HG03439 (cell line): ENCODE measurements at regions not wholly inside any gene's neighbourhood (a gene's known extent, or its start where the extent isn't known, plus 50 kb on each side); places are given as distances from the start of the nearest gene placed in this dataset.

Experiments
- ATAC-seq: cut with Tn5 transposase; IDR thresholded peaks from one replicate; pipeline ENCODE4 v1.9.1; 2021; ENCODE audit warnings: mild to moderate bottlenecking, moderate library complexity; ENCODE audit not compliant: unreplicated experiment

GRCh38 chr6:164854526-164854925 is 454.9 kb downstream of the C6orf118 start:
- no peak for ATAC-seq

DNA sequence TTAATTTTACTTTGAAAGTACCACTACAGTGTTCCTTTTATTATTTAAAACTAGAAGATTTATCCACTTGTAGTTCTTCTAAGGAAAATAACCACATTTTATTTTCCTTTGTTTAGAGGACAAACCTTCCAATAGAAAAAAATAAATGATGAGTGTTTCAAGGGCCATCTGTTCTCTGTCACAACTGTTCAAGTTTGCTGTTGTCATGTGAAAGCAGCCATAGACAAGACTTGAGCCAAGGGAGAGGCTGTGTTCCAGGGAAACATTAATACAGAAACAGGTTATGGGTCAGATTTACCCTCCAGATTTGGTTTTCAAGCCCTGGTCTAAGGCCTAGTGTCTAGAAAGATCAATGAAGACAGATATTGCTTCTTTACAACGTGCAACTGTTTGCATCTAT is 463.6 kb downstream of the C6orf118 start:
- ATAC-seq: no peak

DNA sequence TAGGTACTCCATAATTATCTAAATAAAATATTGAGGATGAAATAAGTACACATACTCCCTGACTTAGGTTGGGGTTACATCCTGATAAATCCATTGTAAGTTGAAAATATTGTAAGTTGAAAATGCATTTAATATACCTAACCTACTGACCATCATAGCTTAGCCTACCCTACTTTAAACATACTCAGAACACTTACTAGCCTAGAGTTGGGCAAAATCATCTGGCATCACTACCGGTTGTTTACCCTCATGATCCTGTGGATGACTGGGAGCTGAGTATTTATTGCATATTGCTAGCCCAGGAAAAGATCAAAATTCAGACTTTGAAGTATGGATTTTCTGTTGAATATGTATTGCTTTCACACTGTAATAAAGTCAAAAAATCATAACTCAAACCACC is 467.3 kb downstream of the C6orf118 start:
- no peak for ATAC-seq

DNA sequence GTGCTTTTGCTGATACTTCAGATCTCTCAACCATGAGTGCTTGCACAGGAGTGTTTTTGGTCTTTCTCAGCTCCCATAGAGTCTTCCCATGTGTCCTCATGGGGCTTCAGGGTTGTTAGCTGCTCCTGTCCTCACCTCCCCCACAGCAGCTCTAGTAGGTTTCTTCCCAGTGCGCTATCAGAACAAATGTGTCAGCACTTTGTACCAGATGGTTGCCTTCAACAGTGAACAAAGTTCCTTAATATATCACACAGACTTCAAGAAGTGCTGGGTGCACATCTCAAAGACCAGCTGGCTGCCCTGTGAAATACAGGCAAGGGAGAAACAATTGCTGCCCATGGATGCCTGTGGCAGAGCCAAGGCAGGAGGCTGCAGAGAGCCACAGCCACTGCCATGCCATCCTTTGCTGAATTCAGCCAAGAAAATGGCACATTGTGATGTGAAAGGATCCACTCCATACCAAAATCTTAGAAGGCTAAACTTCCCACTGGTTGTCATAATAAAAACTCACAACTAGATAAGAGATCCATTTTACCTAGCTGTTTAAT is 471.3 kb downstream of the C6orf118 start:
- no peak for ATAC-seq

GRCh38 chr6:164836486-164836885 is 472.9 kb downstream of the C6orf118 start:
- no peak for ATAC-seq

DNA sequence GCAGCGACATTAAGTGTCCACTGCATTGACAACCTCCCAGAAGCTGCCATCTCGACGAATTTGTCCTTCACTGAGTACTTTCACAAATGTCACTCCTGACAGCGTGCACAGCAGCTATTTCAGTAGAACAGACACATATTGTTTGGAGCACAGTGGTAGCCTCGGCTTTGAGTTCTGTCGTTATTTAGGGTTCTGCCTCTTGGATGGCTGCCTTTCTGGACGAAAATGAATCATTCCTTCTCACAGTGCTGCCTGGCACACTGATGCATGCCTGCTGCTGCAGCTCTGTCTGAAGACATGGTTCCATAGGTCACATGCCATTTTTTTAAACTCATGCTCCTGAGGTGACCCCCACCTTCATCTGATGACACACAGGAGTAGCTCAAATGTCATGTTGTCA is 477.0 kb downstream of the C6orf118 start:
- ATAC-seq: no peak

DNA sequence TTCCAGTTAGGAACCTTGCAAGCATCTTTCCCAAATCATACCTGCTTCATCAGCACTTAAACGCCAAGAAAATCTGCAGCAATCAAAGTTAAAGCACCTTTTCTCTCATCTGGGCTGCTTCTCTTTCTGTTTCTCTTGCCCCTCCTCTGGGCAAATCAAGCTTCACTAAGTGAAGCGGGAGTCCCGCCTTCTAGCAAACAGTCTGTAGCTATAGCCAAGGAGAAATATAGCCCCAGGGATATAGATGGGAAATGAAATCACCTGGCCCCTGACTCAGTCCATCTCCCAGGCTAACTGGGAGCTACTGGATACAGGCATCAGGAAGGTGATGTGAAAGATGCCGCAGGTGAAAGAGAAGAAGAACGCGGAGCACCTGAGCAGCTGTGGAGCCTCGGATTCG is 481.9 kb downstream of the C6orf118 start:
- ATAC-seq: no peak

DNA sequence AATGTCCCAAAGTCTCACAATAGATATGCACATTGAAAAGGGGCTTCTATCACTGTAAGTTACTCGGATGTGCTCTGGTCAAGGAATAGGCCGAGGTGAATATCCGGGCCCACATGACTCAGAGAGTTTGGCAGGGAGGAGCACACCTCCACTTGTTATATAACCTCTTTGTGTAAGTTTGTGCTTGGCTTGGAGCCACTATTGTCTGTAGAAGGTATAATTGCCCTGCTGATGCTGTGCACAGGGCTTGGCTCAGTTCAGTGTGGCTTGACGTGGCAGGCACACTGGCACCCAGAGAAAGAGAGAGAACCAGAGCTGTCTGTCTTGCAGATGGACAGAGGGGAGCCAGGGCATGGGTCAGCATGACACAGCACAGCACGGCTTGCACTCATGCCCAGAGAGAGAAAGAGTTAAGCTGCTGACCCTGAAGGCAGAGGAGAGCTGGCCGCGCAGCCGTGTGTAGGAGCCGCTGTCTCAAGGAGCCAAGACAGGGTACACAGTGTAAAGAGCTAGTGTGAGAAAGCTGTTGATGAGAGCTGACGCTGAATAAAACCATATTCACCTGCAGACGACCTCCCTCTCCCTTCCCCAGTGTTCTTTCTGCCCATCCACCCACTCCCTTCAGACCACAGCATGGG is 482.5 kb downstream of the C6orf118 start:
- ATAC-seq: no peak

GRCh38 chr6:164825386-164825785 is 484.0 kb downstream of the C6orf118 start:
- no peak for ATAC-seq

DNA sequence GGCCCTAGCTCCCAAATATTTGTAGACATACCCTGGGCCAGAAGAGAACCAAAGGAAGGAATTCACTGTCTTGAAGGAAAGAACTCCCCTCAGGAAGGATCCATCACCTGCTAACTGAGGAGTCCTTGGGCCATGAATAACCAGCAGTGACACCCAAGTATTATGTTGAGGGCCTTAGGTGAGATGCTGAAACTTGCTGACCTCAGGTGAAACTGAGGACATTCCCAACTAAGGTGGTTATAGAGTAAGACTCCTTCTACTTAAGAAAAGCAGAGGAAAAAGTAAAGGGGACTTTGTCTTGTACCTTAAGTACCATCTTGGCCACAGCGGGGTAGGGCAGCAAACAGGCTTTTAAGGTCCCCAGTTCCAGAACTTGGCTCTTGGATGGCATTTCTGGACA is 491.7 kb downstream of the C6orf118 start:
- ATAC-seq: no peak

DNA sequence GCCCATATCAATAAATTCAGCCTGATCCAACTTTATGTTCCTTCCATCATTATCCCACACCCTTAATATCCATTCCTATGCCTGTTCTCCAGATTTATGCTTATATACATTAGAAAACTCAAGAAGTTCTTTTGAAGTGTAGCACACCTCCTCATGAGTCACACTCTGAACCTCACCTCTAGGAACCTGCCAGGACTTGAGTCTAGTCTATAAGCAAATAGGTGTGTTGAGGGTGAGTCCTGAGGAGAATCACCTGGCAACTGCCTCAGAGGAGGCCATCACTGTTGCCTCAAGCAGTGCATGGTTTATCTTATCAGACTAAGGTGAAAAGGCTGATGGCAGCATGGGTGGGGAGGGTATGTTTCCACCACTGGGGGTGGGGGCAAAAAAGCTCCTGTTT is 496.7 kb downstream of the C6orf118 start:
- no peak for ATAC-seq

DNA sequence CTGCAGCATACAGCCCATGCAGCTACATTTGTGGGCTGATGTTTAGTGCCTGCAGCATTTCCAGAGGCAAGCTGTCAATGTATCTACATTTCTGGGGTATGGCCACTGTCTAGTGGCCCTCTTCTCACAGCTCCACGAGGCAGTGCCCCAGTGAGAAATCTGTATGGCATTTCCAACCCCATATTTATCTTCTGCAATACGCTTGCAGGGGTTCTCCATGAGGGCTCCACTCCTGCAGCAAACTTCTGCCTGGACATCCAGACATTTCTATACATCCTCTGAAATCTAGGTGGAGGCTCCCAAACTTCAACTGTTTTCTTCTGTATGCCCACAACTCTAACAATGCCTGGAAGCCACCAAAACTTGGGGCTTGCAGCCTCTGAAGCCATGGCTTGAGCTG is 502.3 kb downstream of the C6orf118 start:
- no peak for ATAC-seq

- ATAC-seq: no peak
These were observed 514.2 kb downstream of the C6orf118 start for GRCh38 chr6:164795056-164795815.

GRCh38 chr6:164792666-164793065 is 516.7 kb downstream of the C6orf118 start:
- ATAC-seq: no peak

GRCh38 chr6:164791498-164791897 is 517.9 kb downstream of the C6orf118 start:
- ATAC-seq: no peak

DNA sequence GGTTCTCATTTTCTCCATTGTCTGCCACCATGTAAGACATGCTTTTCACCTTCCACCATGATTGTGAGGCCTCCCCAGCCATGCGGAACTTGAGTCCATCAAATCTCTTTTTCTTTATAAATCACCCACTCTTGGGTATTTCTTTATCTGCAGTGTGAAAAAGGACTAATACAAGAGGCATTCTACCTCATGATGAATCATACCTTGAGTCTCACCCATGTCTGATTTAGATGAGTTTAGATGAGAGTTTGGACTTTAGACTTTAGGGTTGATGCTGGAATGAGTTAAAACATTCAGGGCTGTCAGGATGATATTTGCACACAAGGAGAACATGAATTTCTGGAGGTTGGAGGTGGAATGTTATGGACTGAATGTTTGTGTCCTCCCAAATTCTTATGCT is 545.6 kb downstream of the C6orf118 start:
- ATAC-seq: no peak

DNA sequence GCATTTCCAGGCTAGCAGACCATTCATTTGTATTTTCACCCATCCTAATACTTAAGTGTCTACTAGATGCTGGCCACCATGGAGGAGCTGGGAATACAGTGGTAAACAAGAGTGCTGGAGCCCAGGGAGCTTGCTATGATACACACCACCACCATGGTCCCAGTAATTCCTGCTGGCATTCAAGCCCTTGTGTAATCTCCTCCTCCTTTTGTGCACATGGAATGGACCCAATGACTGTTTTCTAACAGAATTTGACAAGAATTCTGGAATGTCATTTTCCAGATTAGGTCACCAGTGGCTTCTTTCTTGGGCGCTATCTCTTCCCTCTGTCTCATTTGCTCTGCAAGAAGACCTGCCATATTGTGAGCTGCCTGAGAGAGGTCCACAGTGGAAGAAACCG is 552.0 kb downstream of the C6orf118 start:
- no peak for ATAC-seq

GRCh38 chr6:164756723-164757122 is 552.7 kb downstream of the C6orf118 start:
- ATAC-seq: no peak

GRCh38 chr6:164756142-164756541 is 553.3 kb downstream of the C6orf118 start:
- ATAC-seq: no peak

DNA sequence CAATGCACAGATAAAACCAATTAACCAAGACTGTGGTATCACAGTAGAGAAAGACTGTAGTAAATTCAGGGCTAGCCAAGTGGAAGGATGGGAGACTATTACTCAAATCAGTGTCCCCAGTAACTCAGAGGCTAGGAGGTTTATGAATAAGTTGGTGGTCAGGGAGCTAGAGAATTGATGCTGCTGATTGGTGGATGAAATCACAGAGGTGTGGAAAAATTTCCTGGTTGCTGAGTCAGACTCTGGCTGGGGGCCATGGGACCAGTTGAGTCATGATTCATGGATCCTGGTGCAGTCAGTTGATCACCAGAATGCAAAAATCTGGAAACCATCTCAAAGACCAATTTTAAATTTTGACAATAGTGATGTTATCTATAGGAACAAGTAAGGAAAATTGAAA is 555.9 kb downstream of the C6orf118 start:
- ATAC-seq: no peak

DNA sequence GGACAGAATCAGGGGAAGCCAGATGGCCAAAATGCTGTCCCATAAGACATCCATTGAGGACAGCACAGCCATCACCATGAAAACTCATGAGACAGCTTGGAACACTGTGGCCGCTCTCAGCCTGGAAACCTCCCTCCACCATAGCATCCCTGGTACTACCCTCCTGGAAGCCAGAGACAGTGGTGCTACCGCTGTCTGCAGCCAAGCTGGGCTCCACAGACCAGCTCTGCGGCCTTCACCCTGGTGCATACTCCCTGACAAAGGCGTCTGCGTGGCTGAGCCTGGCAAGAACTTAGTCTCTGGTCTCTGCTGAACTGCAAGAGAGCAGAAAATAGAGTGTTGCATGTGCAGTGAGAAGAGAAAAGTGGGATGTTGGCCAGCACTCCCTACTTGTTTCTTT is 558.0 kb downstream of the C6orf118 start:
- ATAC-seq: no peak

GRCh38 chr6:164750128-164750527 is 559.3 kb downstream of the C6orf118 start:
- ATAC-seq: no peak
